ENCODE measurements at regions not wholly inside any gene's neighbourhood (a gene's known extent, or its start where the extent isn't known, plus 50 kb on each side); places are given as distances from the start of the nearest gene placed in this dataset.

DNA sequence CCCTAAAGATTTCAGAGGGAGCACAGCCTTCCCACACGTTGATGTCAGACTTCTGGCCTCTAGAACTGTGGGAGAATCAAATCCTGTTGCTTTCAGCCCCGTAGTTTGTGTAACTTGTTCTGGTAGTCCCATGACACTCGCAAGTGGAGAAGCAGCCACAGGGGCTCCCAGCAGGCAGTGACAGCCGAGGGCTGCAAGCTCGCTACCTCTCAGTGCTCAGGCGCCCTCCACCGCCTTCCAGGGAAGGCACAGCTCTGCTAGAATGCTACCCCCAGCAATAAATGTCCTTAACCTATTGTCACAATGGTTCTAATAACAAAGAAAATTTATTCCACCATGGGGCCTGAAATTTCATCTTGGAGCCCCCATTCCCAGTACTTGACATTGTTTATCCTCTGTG, 143.1 kb upstream of the ZNF236 start:
- TF ChIP-seq YY1 (IDR thresholded peaks at IDR 0.05; ENCODE audit: insufficient read depth, insufficient read length) (no peak), SUZ12 (IDR thresholded peaks at IDR 0.05; ENCODE audit: extremely low read depth, insufficient read depth, insufficient read length) (no peak)
